Mammary epithelial cell (primary cell): ENCODE measurements at regions not wholly inside any gene's neighbourhood (a gene's known extent, or its start where the extent isn't known, plus 50 kb on each side); places are given as distances from the start of the nearest gene placed in this dataset.

Source experiments
- EZH2 ChIP-seq: IDR thresholded peaks from 2 replicates; pipeline ENCODE4 v1.6.1; 2012; ENCODE audit warnings: low read length, inconsistent platforms, borderline replicate concordance
- TF ChIP-seq, protein P1 (sequence below), 2 donors: IDR thresholded peaks in 1 of 2; conservative IDR thresholded peaks in 1 of 2; 2 replicates each; pipeline ENCODE4 v1.5.1; 2011 to 2012; ENCODE audit warnings: inconsistent platforms in 2 of 2, low read length in 2 of 2, mild to moderate bottlenecking in 2 of 2, control low read depth in 1 of 2, low read depth in 1 of 2; ENCODE audit not compliant: insufficient read depth in 1 of 2; ENCODE audit errors: extremely low read depth in 1 of 2

DNA sequence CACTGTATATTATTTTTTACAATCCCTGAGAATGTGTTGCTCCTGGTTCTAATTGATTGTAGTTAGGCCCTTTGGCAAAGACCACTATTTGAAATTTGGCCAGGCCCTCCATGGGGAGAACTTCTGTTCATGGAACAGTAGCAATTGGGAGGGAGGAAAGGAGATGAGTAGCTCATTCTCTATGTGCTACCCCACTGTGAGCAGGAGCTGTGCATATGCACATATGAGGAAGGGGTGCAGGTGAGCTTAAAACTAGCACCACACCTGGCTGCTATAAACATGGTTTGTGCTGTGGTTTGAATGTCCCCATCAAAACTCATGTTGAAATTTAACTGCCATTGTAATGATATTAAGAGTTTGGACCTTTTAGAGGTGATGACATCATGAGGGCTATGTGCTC is 1483.2 kb downstream of the PCDH7 start:
- no peak for TF ChIP-seq EZH2
- TF ChIP-seq, protein P1, sequence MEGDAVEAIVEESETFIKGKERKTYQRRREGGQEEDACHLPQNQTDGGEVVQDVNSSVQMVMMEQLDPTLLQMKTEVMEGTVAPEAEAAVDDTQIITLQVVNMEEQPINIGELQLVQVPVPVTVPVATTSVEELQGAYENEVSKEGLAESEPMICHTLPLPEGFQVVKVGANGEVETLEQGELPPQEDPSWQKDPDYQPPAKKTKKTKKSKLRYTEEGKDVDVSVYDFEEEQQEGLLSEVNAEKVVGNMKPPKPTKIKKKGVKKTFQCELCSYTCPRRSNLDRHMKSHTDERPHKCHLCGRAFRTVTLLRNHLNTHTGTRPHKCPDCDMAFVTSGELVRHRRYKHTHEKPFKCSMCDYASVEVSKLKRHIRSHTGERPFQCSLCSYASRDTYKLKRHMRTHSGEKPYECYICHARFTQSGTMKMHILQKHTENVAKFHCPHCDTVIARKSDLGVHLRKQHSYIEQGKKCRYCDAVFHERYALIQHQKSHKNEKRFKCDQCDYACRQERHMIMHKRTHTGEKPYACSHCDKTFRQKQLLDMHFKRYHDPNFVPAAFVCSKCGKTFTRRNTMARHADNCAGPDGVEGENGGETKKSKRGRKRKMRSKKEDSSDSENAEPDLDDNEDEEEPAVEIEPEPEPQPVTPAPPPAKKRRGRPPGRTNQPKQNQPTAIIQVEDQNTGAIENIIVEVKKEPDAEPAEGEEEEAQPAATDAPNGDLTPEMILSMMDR (conservative IDR thresholded peaks at IDR 0.05 in 1 of 2, IDR thresholded peaks at IDR 0.05 in 1 of 2; ENCODE audit: extremely low read depth in 1 of 2, insufficient read depth in 1 of 2, low read depth in 1 of 2, low read length in 2 of 2): no peak
